WTC11 (cell line): ENCODE measurements at regions not wholly inside any gene's neighbourhood (a gene's known extent, or its start where the extent isn't known, plus 50 kb on each side); places are given as distances from the start of the nearest gene placed in this dataset.

ENCODE experiments used
- ATAC-seq: fragments of 200-7000 bp; cut with Tn5 transposase; 2 replicates; pipeline ENCODE4 v1.10.0; 2021; ENCODE audit warnings: mild to moderate bottlenecking, moderate library complexity
- CTCF ChIA-PET: fragments of 300-600 bp; sonication (Branson Sonifier 250); formaldehyde crosslinking; loops from one replicate; lab custom pipeline; 2021; ENCODE audit warnings: antibody characterized with exemption; lab: Charles Lee
- POLR2A ChIA-PET: fragments of 350-600 bp; sonication (Branson Sonifier 250); formaldehyde crosslinking; loops from one replicate; lab custom pipeline; 2021; ENCODE audit warnings: antibody characterized with exemption; lab: Charles Lee
- DNase-seq: peaks from one replicate; pipeline ENCODE4 v3.0.0; 2021; ENCODE audit warnings: low spot score
- H3K27ac Mint-ChIP-seq: 2 replicates; pipeline ENCODE4 v1.8.0; 2021; ENCODE audit warnings: mixed read lengths
- H3K27me3 Mint-ChIP-seq: 2 replicates; pipeline ENCODE4 v1.8.0; 2021; ENCODE audit warnings: low read depth, mild to moderate bottlenecking, moderate library complexity, mixed read lengths
- H3K36me3 Mint-ChIP-seq: 2 replicates; pipeline ENCODE4 v1.8.0; 2021; ENCODE audit warnings: mixed read lengths
- H3K4me1 Mint-ChIP-seq: 2 replicates; pipeline ENCODE4 v1.8.0; 2022; ENCODE audit warnings: mixed read lengths
- H3K4me3 Mint-ChIP-seq: 2 replicates; pipeline ENCODE4 v1.8.0; 2021; ENCODE audit warnings: mild to moderate bottlenecking, moderate library complexity, mixed read lengths
- H3K9me3 Mint-ChIP-seq: 2 replicates; pipeline ENCODE4 v1.8.0; 2021; ENCODE audit warnings: mixed read lengths
- ESRRA ChIP-seq: sonication (generic); formaldehyde crosslinking; IDR thresholded peaks from 2 replicates; pipeline ENCODE4 v1.8.1; 2022; ENCODE audit warnings: mild to moderate bottlenecking, missing genetic modification reagents, borderline replicate concordance
- FOXK1 ChIP-seq: sonication (generic); formaldehyde crosslinking; IDR thresholded peaks from 2 replicates; pipeline ENCODE4 v1.8.0; 2022; ENCODE audit warnings: mild to moderate bottlenecking, moderate library complexity, missing genetic modification reagents
- GABPB1 ChIP-seq: sonication (generic); formaldehyde crosslinking; IDR thresholded peaks from 2 replicates; pipeline ENCODE4 v1.8.1; 2023; ENCODE audit warnings: mild to moderate bottlenecking, missing genetic modification reagents
- OVOL2 ChIP-seq: fragments of 250-450 bp; sonication (Bioruptor Pico); IDR thresholded peaks from 2 replicates; pipeline ENCODE4 v1.9.0; 2021; ENCODE audit warnings: mild to moderate bottlenecking, borderline replicate concordance
- SMAD3 ChIP-seq: sonication (generic); formaldehyde crosslinking; IDR thresholded peaks from 2 replicates; pipeline ENCODE4 v1.8.0; 2022; ENCODE audit warnings: missing genetic modification reagents, mild to moderate bottlenecking, borderline replicate concordance
- TEAD4 ChIP-seq: sonication (generic); formaldehyde crosslinking; IDR thresholded peaks from 2 replicates; pipeline ENCODE4 v1.8.0; 2022; ENCODE audit warnings: mild to moderate bottlenecking, missing genetic modification reagents
- ZNF263 ChIP-seq: sonication (generic); formaldehyde crosslinking; IDR thresholded peaks from 2 replicates; pipeline ENCODE4 v1.8.1; 2022; ENCODE audit warnings: low read depth, mild to moderate bottlenecking, moderate library complexity, missing genetic modification reagents
- ZNF396 ChIP-seq: fragments of 250-450 bp; sonication (Bioruptor Pico); IDR thresholded peaks from 2 replicates; pipeline ENCODE4 v1.8.0; 2021; ENCODE audit warnings: mild to moderate bottlenecking, moderate library complexity, borderline replicate concordance
- TF ChIP-seq, protein P1 (sequence below): sonication (generic); formaldehyde crosslinking; IDR thresholded peaks from 2 replicates; pipeline ENCODE4 v1.8.0; 2022; ENCODE audit warnings: missing genetic modification reagents
- TF ChIP-seq, protein P2 (sequence below): sonication (generic); formaldehyde crosslinking; IDR thresholded peaks from 2 replicates; pipeline ENCODE4 v1.8.1; 2022; ENCODE audit warnings: low read depth, mild to moderate bottlenecking, moderate library complexity, missing genetic modification reagents, borderline replicate concordance
- TF ChIP-seq, protein P3 (sequence below): sonication (generic); formaldehyde crosslinking; IDR thresholded peaks from 2 replicates; pipeline ENCODE4 v1.8.1; 2023; ENCODE audit warnings: mild to moderate bottlenecking, moderate library complexity, missing genetic modification reagents
- TF ChIP-seq, protein P4 (sequence below): fragments of 250-450 bp; sonication (Bioruptor Pico); IDR thresholded peaks from 2 replicates; pipeline ENCODE4 v1.8.0; 2021; ENCODE audit warnings: mild to moderate bottlenecking
- TF ChIP-seq, protein P5 (sequence below): sonication (generic); formaldehyde crosslinking; IDR thresholded peaks from 2 replicates; pipeline ENCODE4 v1.8.0; 2023; ENCODE audit warnings: mild to moderate bottlenecking, missing genetic modification reagents

DNA sequence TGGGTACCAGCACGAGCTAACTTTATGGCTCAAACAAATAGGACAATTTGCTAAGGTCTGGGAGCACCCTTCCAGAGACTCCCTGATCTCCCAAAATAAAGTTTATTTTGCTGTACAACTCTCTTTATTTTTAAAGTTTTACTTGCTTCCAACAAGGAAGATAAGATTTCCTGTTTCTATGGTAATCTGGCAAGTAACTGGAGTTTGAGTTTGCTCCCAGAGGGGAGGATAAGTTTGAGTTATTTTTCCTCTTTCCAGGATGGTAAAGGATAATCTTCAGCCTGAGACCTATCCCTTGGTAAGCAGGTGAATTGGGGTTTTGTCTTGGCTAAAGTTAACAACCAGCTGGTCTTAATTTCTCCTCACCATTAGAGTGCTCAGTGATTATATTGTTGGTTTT, 1019.4 kb upstream of the ALCAM start (continued):
- TF ChIP-seq, protein P1, sequence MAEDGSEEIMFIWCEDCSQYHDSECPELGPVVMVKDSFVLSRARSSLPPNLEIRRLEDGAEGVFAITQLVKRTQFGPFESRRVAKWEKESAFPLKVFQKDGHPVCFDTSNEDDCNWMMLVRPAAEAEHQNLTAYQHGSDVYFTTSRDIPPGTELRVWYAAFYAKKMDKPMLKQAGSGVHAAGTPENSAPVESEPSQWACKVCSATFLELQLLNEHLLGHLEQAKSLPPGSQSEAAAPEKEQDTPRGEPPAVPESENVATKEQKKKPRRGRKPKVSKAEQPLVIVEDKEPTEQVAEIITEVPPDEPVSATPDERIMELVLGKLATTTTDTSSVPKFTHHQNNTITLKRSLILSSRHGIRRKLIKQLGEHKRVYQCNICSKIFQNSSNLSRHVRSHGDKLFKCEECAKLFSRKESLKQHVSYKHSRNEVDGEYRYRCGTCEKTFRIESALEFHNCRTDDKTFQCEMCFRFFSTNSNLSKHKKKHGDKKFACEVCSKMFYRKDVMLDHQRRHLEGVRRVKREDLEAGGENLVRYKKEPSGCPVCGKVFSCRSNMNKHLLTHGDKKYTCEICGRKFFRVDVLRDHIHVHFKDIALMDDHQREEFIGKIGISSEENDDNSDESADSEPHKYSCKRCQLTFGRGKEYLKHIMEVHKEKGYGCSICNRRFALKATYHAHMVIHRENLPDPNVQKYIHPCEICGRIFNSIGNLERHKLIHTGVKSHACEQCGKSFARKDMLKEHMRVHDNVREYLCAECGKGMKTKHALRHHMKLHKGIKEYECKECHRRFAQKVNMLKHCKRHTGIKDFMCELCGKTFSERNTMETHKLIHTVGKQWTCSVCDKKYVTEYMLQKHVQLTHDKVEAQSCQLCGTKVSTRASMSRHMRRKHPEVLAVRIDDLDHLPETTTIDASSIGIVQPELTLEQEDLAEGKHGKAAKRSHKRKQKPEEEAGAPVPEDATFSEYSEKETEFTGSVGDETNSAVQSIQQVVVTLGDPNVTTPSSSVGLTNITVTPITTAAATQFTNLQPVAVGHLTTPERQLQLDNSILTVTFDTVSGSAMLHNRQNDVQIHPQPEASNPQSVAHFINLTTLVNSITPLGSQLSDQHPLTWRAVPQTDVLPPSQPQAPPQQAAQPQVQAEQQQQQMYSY (CRISPR knock-in tag): no peak
- no peak for TF ChIP-seq ZNF396 (CRISPR knock-in tag)

DNA sequence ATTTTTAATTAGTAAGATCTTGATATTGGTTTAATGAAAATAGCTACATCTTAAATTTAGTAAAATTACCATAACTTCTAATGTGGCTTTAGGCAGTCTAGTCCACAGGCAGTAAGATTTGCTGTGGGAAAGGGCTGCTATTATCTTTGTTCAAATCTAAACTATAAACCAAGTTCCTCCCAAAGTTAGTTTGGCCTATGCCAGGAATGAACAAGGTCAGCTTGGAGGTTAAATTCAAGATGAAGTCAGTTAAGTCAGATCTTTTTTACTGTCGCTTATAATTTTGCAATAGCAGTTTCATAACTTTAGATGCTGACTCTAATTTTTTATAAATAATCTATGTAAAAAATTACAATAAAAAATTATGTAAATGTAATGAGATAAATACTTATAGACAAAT, 1016.9 kb upstream of the ALCAM start:
- Mint-ChIP-seq H3K27me3 (no peaks in the 10 kb centered on the region), H3K4me1 (peaks cover 13% of the 10 kb centered on the region), H3K27ac (no peak overlapping the region)
- no peak for TF ChIP-seq SMAD3
- TF ChIP-seq, protein P2, sequence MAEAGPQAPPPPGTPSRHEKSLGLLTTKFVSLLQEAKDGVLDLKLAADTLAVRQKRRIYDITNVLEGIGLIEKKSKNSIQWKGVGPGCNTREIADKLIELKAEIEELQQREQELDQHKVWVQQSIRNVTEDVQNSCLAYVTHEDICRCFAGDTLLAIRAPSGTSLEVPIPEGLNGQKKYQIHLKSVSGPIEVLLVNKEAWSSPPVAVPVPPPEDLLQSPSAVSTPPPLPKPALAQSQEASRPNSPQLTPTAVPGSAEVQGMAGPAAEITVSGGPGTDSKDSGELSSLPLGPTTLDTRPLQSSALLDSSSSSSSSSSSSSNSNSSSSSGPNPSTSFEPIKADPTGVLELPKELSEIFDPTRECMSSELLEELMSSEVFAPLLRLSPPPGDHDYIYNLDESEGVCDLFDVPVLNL: no peak
- TF ChIP-seq, protein P3, sequence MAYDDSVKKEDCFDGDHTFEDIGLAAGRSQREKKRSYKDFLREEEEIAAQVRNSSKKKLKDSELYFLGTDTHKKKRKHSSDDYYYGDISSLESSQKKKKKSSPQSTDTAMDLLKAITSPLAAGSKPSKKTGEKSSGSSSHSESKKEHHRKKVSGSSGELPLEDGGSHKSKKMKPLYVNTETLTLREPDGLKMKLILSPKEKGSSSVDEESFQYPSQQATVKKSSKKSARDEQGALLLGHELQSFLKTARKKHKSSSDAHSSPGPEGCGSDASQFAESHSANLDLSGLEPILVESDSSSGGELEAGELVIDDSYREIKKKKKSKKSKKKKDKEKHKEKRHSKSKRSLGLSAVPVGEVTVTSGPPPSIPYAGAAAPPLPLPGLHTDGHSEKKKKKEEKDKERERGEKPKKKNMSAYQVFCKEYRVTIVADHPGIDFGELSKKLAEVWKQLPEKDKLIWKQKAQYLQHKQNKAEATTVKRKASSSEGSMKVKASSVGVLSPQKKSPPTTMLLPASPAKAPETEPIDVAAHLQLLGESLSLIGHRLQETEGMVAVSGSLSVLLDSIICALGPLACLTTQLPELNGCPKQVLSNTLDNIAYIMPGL (CRISPR knock-in tag): no peak
- no peak for TF ChIP-seq OVOL2 (CRISPR knock-in tag)
- TF ChIP-seq, protein P4, sequence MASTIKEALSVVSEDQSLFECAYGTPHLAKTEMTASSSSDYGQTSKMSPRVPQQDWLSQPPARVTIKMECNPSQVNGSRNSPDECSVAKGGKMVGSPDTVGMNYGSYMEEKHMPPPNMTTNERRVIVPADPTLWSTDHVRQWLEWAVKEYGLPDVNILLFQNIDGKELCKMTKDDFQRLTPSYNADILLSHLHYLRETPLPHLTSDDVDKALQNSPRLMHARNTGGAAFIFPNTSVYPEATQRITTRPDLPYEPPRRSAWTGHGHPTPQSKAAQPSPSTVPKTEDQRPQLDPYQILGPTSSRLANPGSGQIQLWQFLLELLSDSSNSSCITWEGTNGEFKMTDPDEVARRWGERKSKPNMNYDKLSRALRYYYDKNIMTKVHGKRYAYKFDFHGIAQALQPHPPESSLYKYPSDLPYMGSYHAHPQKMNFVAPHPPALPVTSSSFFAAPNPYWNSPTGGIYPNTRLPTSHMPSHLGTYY (CRISPR knock-in tag): no peak
- TF ChIP-seq TEAD4 (CRISPR knock-in tag): no peak
- no peak for TF ChIP-seq FOXK1
- no peak for TF ChIP-seq ESRRA (CRISPR knock-in tag)
- TF ChIP-seq, protein P5, sequence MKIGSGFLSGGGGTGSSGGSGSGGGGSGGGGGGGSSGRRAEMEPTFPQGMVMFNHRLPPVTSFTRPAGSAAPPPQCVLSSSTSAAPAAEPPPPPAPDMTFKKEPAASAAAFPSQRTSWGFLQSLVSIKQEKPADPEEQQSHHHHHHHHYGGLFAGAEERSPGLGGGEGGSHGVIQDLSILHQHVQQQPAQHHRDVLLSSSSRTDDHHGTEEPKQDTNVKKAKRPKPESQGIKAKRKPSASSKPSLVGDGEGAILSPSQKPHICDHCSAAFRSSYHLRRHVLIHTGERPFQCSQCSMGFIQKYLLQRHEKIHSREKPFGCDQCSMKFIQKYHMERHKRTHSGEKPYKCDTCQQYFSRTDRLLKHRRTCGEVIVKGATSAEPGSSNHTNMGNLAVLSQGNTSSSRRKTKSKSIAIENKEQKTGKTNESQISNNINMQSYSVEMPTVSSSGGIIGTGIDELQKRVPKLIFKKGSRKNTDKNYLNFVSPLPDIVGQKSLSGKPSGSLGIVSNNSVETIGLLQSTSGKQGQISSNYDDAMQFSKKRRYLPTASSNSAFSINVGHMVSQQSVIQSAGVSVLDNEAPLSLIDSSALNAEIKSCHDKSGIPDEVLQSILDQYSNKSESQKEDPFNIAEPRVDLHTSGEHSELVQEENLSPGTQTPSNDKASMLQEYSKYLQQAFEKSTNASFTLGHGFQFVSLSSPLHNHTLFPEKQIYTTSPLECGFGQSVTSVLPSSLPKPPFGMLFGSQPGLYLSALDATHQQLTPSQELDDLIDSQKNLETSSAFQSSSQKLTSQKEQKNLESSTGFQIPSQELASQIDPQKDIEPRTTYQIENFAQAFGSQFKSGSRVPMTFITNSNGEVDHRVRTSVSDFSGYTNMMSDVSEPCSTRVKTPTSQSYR (CRISPR knock-in tag): no peak
- TF ChIP-seq, all 79 proteins: peak for 0
- Mint-ChIP-seq H3K9me3 (peaks cover 25% of the 10 kb centered on the region), H3K4me3 (no peak overlapping the region), H3K36me3 (peaks cover 21% of the 10 kb centered on the region)
- ATAC-seq (no peak), DNase-seq (no peak)
- CTCF ChIA-PET: interaction anchor here (0.6 kb wide), 1 partner anchor 1049 kb away, joined by 3 read pairs; no protein-coding TSS in a partner anchor
- POLR2A ChIA-PET: no interaction called here

DNA sequence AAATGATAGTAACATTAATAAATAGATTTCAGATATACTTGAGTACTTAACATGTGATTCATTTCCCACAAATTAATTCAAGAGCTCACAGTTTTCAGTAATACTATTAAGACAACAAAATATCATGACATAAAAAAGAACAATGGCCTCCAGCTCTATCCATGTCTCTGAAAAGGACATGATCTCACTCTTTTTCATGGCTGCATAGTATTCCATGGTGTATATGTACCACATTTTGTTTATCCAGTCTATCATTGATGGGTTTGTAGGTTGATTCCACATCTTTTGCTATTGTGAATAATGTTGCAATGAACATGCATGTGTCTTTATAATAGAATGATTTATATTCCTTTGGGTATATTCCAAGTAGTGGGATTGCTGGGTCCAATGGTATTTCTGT, 1012.8 kb upstream of the ALCAM start:
- Mint-ChIP-seq H3K4me1 (no peaks in the 10 kb centered on the region), H3K9me3 (peaks cover 20% of the 10 kb centered on the region), H3K27me3 (no peaks in the 10 kb centered on the region), H3K27ac (no peak overlapping the region), H3K4me3 (no peak overlapping the region), H3K36me3 (peaks cover 21% of the 10 kb centered on the region)
- TF ChIP-seq, protein P5 (CRISPR knock-in tag): no peak
- no peak for TF ChIP-seq ZNF263
- TF ChIP-seq GABPB1 (CRISPR knock-in tag): no peak
- ATAC-seq (no peak), DNase-seq (no peak)
- CTCF ChIA-PET: no interaction called here
- POLR2A ChIA-PET: no interaction called here
